HUES48 (cell line): ENCODE measurements at regions not wholly inside any gene's neighbourhood (a gene's known extent, or its start where the extent isn't known, plus 50 kb on each side); places are given as distances from the start of the nearest gene placed in this dataset.
A peak's percentile ranks its signal among the peaks of the same experiment; 100 is the strongest.
"Not testable (repeated sequence)": the region's sequence is repeated elsewhere in the genome, so short reads cannot be mapped to it uniquely, and the experiment has no call there.

Source experiments
- H3K27ac ChIP-seq: one replicate; pipeline ENCODE4 v1.7.0; 2013; ENCODE audit warnings: low read depth, low read length, inconsistent platforms
- H3K27me3 ChIP-seq: 2 replicates; pipeline ENCODE4 v1.6.1; 2013; ENCODE audit warnings: mild to moderate bottlenecking, low read length; ENCODE audit not compliant: control insufficient read depth, insufficient read depth
- H3K36me3 ChIP-seq: 2 replicates; pipeline ENCODE4 v1.6.1; 2013; ENCODE audit warnings: low read length; ENCODE audit not compliant: control insufficient read depth, insufficient read depth
- H3K4me1 ChIP-seq: 2 replicates; pipeline ENCODE4 v1.6.1; 2013; ENCODE audit warnings: mild to moderate bottlenecking, low read length; ENCODE audit not compliant: control insufficient read depth, insufficient read depth
- H3K4me3 ChIP-seq: 2 replicates; pipeline ENCODE4 v1.5.1; 2013; ENCODE audit warnings: mild to moderate bottlenecking, low read depth, low read length
- H3K9ac ChIP-seq: 2 replicates; pipeline ENCODE4 v1.6.1; 2013; ENCODE audit warnings: mild to moderate bottlenecking, low read depth, low read length, moderate library complexity
- H3K9me3 ChIP-seq: 2 replicates; pipeline ENCODE4 v1.6.1; 2013; ENCODE audit warnings: low read length; ENCODE audit not compliant: control insufficient read depth, insufficient read depth

DNA sequence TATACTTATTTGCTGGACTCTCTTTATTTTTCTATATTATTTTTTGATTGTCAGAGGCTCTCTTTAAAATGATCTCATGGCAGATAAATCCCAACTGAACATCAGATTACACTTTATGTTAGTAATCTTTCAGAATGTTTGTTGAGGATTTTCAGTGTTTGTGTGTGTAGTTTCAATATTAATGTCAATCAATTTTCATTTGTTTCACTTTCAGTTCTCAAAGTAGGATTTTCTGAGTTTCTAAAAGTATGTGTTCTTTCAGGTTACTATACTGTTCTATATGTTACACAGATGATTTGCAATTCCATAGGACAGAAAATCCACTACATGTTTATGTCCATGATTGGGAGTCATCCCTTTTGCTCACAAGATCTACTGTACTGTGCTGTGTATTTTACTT, 311.9 kb upstream of the POT1 start:
- no peak overlapping the region for H3K27ac ChIP-seq
- no peaks in the 10 kb centered on the region for H3K4me1 ChIP-seq
- H3K4me3 ChIP-seq = no peak overlapping the region
- no peak overlapping the region for H3K9ac ChIP-seq
- no peaks in the 10 kb centered on the region for H3K9me3 ChIP-seq
- H3K36me3 ChIP-seq = peaks cover 19% of the 10 kb centered on the region; the same call in 1 of the 2 replicates
- no peaks in the 10 kb centered on the region for H3K27me3 ChIP-seq

DNA sequence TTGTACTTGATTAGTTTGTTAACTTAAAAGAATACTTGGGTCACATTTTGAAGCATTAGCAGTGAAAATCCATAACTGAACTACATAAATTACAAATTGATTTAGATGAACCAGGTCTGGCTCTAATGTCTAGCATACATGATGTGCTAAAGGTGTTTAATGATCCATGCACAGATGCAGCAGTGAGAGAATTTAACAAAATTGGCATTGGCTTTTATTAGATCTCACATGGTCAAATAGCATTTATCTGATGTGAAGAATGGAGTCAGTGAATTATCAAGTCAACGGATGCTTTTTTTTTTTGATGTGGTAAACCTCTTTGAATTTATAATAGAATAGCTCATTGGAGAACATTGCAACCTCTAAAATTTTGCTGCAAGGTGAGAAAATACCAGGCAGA, 293.0 kb upstream of the POT1 start:
- Histone ChIP-seq H3K27me3 (no peaks in the 10 kb centered on the region), H3K4me3 (no peak overlapping the region), H3K9me3 (peaks cover 5% of the 10 kb centered on the region; the same call in 1 of the 2 replicates), H3K4me1 (peaks cover 25% of the 10 kb centered on the region), H3K27ac (no peak overlapping the region), H3K9ac (no peak overlapping the region), H3K36me3 (no peaks in the 10 kb centered on the region)

DNA sequence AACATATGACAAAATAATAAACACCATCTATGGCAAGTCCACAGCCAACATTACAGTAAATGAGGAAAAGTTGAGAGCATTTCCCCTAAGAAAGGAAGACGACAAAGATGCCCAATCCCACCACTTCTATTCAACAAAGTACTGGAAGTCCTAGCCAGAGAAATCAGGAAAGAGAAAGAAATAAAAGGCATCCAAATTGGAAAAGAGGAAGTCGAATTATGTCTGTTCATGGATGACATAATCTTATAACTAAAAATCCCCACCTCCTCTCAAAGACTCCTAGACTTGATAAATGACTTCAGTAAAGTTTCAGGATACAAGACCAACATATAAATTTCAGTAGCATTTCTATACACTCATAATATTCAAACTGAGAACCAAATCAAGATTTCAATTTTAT, 288.5 kb upstream of the POT1 start:
- Histone ChIP-seq H3K27me3 (no peaks in the 10 kb centered on the region), H3K9ac (no peak overlapping the region), H3K4me3 (no peak overlapping the region), H3K9me3 (peaks cover 5% of the 10 kb centered on the region; the same call in 1 of the 2 replicates), H3K36me3 (no peaks in the 10 kb centered on the region), H3K27ac (no peak overlapping the region), H3K4me1 (peaks cover 12% of the 10 kb centered on the region; the same call in 1 of the 2 replicates)

DNA sequence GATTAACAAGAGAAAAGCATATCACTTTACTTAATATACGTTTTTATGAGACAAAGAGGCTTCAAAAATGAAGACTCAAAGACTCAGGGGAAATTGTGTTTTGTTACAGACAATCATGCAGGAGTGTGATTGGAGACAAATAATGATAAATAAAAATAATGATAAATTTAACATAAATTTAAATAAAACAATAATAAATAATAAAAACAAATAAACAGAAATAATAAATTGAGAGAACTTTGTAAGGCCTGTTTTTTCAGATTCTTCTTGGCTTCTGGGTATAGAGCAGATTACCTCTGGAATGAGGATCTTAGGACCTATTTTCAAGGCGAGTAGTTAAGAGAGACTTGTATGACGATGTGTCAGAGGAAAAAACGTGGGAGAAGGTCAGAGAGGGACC, 271.4 kb upstream of the POT1 start:
- H3K27ac ChIP-seq = no peak overlapping the region
- no peaks in the 10 kb centered on the region for H3K27me3 ChIP-seq
- peaks cover 34% of the 10 kb centered on the region for H3K4me1 ChIP-seq
- H3K36me3 ChIP-seq = no peaks in the 10 kb centered on the region
- no peak overlapping the region for H3K9ac ChIP-seq
- no peaks in the 10 kb centered on the region for H3K9me3 ChIP-seq
- H3K4me3 ChIP-seq = no peak overlapping the region

GRCh38 chr7:125197731-125198393, 268.2 kb upstream of the POT1 start:
- no peak overlapping the region for H3K27ac ChIP-seq
- H3K27me3 ChIP-seq = no peaks in the 10 kb centered on the region
- no peak overlapping the region for H3K4me3 ChIP-seq
- H3K4me1 ChIP-seq = peaks cover 34% of the 10 kb centered on the region
- no peaks in the 10 kb centered on the region for H3K36me3 ChIP-seq
- no peak overlapping the region for H3K9ac ChIP-seq
- H3K9me3 ChIP-seq = no peaks in the 10 kb centered on the region

DNA sequence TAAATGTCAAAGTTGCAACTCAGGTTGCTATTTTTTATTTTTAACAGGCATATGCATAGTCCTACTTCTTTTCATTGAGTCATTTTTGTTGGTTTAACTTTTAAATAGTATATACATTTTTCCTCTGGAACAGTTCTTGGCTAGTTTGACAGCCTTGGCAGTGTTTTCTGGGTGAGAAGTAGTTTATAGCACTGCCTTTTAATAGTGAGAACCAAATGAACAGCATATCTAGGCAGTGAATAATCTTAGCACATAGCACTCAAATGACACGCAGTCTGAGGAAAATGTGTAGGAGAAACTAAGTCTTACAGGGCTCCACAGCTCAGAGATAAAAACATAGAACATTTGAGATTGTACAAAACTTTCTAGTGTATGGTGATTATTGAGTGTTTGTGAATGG, 265.5 kb upstream of the POT1 start:
- H3K9me3 ChIP-seq = no peaks in the 10 kb centered on the region
- no peak overlapping the region for H3K4me3 ChIP-seq
- H3K36me3 ChIP-seq = no peaks in the 10 kb centered on the region
- H3K27me3 ChIP-seq = no peaks in the 10 kb centered on the region
- H3K4me1 ChIP-seq = peaks cover 28% of the 10 kb centered on the region
- no peak overlapping the region for H3K9ac ChIP-seq
- no peak overlapping the region for H3K27ac ChIP-seq

DNA sequence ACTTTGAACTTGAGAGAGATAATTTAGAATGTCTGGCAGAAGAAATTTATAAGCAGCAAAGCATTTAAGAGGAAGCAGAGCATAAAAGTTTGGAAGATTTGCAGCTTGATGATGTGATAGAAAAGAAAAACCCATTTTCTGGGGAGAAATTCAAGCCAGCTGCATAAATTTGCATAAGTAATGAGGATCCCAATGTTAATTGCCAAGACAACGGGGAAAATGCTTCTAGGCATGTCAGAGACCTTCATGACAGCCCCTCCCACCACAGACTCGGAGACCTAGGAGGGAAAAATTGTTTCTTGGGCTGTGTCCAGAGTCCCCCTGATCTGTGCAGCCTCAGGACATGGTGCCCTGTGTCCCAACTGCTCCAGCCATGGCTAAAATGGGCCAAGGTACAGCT, 263.6 kb upstream of the POT1 start:
- H3K36me3 ChIP-seq = no peaks in the 10 kb centered on the region
- no peaks in the 10 kb centered on the region for H3K9me3 ChIP-seq
- peaks cover 14% of the 10 kb centered on the region; the same call in 1 of the 2 replicates for H3K4me1 ChIP-seq
- H3K27me3 ChIP-seq = no peaks in the 10 kb centered on the region
- H3K27ac ChIP-seq = no peak overlapping the region
- no peak overlapping the region for H3K9ac ChIP-seq
- no peak overlapping the region for H3K4me3 ChIP-seq

DNA sequence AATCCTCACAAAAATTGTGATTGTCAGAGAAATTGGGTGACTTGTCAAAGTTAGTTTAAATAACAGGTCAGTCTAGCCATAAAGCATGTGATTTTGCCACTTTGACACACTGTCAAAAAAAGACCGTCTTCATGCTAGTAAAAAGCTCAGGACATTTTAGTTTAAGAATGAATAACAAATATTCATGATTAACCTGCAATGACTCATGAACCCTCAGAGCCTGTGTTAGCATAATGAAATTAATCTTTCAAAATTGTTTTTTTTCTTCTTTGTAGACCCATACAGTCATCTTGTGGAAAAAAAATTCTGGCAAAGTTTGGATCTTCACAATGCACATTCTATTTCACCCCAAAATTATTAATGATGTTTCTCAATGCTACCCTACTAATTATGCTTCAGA, 255.2 kb upstream of the POT1 start:
- no peaks in the 10 kb centered on the region; the same call in 1 of the 2 replicates for H3K9me3 ChIP-seq
- H3K27me3 ChIP-seq = no peaks in the 10 kb centered on the region
- H3K27ac ChIP-seq = no peak overlapping the region

GRCh38 chr7:125181569-125182267, 252.1 kb upstream of the POT1 start:
- not testable (repeated sequence) for H3K4me1 ChIP-seq, H3K27ac ChIP-seq, H3K27me3 ChIP-seq, H3K9me3 ChIP-seq, H3K9ac ChIP-seq, H3K36me3 ChIP-seq
- H3K4me3 ChIP-seq = peak overlapping the region; percentile 41

More for the DNA sequence above, 255.2 kb upstream of the POT1 start:
- Histone ChIP-seq H3K36me3 (no peaks in the 10 kb centered on the region), H3K4me1 (0 out of 2 replicates have a peak, but pooled peaks cover 3% of the 10 kb centered on the region), H3K4me3 (no peak overlapping the region), H3K9ac (no peak overlapping the region)

DNA sequence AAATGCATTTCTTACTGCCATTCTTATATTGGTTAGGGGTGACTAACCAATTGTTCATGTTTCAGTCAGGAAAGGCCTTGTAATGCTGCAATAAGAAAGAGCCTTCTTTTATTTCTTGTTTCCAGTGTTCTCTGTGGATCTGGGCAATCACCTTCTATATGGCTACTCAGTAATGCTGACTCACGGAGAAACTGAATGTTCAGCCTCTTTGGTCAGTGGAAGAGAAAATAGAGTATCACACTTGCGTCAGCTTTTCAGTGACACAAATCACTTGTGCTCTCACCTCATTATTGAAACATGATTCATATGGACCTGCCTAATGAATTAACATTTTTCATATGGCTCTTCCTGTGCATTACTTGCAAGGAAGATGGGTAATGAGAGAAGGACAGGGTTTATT, 243.9 kb upstream of the POT1 start:
- Histone ChIP-seq H3K27ac (no peak overlapping the region), H3K9me3 (no peaks in the 10 kb centered on the region), H3K4me3 (no peak overlapping the region), H3K27me3 (no peaks in the 10 kb centered on the region), H3K4me1 (no peaks in the 10 kb centered on the region), H3K36me3 (no peaks in the 10 kb centered on the region), H3K9ac (no peak overlapping the region)

GRCh38 chr7:125169088-125169487, 239.5 kb upstream of the POT1 start:
- Histone ChIP-seq H3K36me3 (no peaks in the 10 kb centered on the region), H3K4me3 (no peak overlapping the region), H3K27me3 (no peaks in the 10 kb centered on the region), H3K9me3 (no peaks in the 10 kb centered on the region), H3K4me1 (no peaks in the 10 kb centered on the region), H3K27ac (no peak overlapping the region), H3K9ac (no peak overlapping the region)
